Common myeloid progenitor, CD34-positive (primary cell): ENCODE measurements at regions not wholly inside any gene's neighbourhood (a gene's known extent, or its start where the extent isn't known, plus 50 kb on each side); places are given as distances from the start of the nearest gene placed in this dataset.
A peak's percentile ranks its signal among the peaks of the same experiment; 100 is the strongest.
"Not testable (repeated sequence)": the region's sequence is repeated elsewhere in the genome, so short reads cannot be mapped to it uniquely, and the experiment has no call there.

Experiments used
- CTCF ChIA-PET: fragments of 350-600 bp; sonication (Branson Sonifier 250); formaldehyde crosslinking; loops from one replicate; lab custom pipeline; 2021; ENCODE audit warnings: antibody characterized with exemption; lab: Charles Lee
- POLR2A ChIA-PET: fragments of 350-600 bp; sonication (Branson Sonifier 250); formaldehyde crosslinking; loops from one replicate; lab custom pipeline; 2021; ENCODE audit warnings: antibody characterized with exemption; lab: Charles Lee
- DNase-seq, 3 donors: peaks; one replicate each; pipeline versions ENCODE4 v3.0.0 to v3.0.0-alpha.2; 2013
- H3K27ac ChIP-seq, 2 experiments: 1 replicate in 1 of 2; 2 replicates in 1 of 2; pipeline ENCODE4 v1.7.0; 2013; ENCODE audit warnings: inconsistent platforms in 2 of 2, low read length in 2 of 2, mild to moderate bottlenecking in 2 of 2, low read depth in 1 of 2, moderate library complexity in 1 of 2; ENCODE audit not compliant: severe bottlenecking in 2 of 2, insufficient read depth in 1 of 2, poor library complexity in 1 of 2
- H3K27me3 ChIP-seq, 5 experiments: replicated peaks in 2 of 5; 1 replicate in 3 of 5; 2 replicates in 2 of 5; pipeline versions ENCODE4 v1.6.1 to v1.7.0; 2013; ENCODE audit warnings: low read length in 4 of 5, mild to moderate bottlenecking in 2 of 5, moderate library complexity in 2 of 5, inconsistent platforms in 1 of 5; ENCODE audit not compliant: insufficient read depth in 5 of 5, control insufficient read depth in 4 of 5
- H3K36me3 ChIP-seq, 4 experiments: 1 replicate in 2 of 4; 2 replicates in 2 of 4; pipeline versions ENCODE4 v1.6.1 to v1.7.0; 2013; ENCODE audit warnings: low read length in 3 of 4, control low read depth in 1 of 4, mild to moderate bottlenecking in 1 of 4; ENCODE audit not compliant: control insufficient read depth in 4 of 4, insufficient read depth in 4 of 4
- H3K4me1 ChIP-seq, 4 experiments: 1 replicate in 3 of 4; 2 replicates in 1 of 4; pipeline versions ENCODE4 v1.6.1 to v1.7.1; 2013; ENCODE audit warnings: low read length in 3 of 4, mild to moderate bottlenecking in 3 of 4, control low read depth in 1 of 4, inconsistent platforms in 1 of 4, moderate library complexity in 1 of 4; ENCODE audit not compliant: control insufficient read depth in 4 of 4, insufficient read depth in 4 of 4; ENCODE audit errors: control extremely low read depth in 1 of 4
- H3K4me3 ChIP-seq, 7 experiments: 1 replicate in 4 of 7; 2 replicates in 3 of 7; pipeline versions ENCODE4 v1.5.1 to v1.7.0; 2013; ENCODE audit warnings: mild to moderate bottlenecking in 7 of 7, low read length in 6 of 7, moderate library complexity in 6 of 7, inconsistent platforms in 2 of 7, low read depth in 2 of 7, control low read depth in 1 of 7; ENCODE audit not compliant: insufficient read depth in 4 of 7, control insufficient read depth in 1 of 7; ENCODE audit errors: extremely low read depth in 1 of 7
- H3K9me3 ChIP-seq, 5 experiments: 1 replicate in 4 of 5; 2 replicates in 1 of 5; pipeline versions ENCODE4 v1.6.1 to v1.7.1; 2013; ENCODE audit warnings: low read length in 4 of 5, mild to moderate bottlenecking in 2 of 5, inconsistent platforms in 1 of 5, low read depth in 1 of 5, moderate library complexity in 1 of 5; ENCODE audit not compliant: control insufficient read depth in 4 of 5, insufficient read depth in 2 of 5; ENCODE audit errors: control extremely low read depth in 1 of 5
- WGBS: methylation state at CpG from one replicate; pipeline ENCODE4 v1.1.5; 2013; ENCODE audit not compliant: insufficient coverage; 5-methylcytosine and 5-hydroxymethylcytosine counted together

- ChIA-PET CTCF (interaction anchor here (0.5 kb wide), 1 partner anchor 181 kb away, joined by 4 read pairs; no protein-coding TSS in a partner anchor), POLR2A (no interaction called here)
- Histone ChIP-seq H3K27me3 (no peaks in the 10 kb centered on the region), H3K27ac (no peak overlapping the region), H3K4me1 (no peaks in the 10 kb centered on the region), H3K4me3 (no peak overlapping the region), H3K36me3 (no peaks in the 10 kb centered on the region), H3K9me3 (peaks cover 0 to 2% (median 0%) of the 10 kb centered on the region in 5 experiments)
- WGBS = 100% methylated on average over 2 of the region's 3 CpGs
- DNase-seq = no peak
These were observed 106.7 kb upstream of the KDM7A start for GRCh38 chr7:140283472-140283871.

GRCh38 chr7:140281960-140282359 lies 105.2 kb upstream of the KDM7A start:
- Histone ChIP-seq H3K9me3 (peaks cover 0 to 2% (median 0%) of the 10 kb centered on the region in 5 experiments), H3K4me1 (no peaks in the 10 kb centered on the region), H3K4me3 (no peak overlapping the region), H3K27me3 (no peaks in the 10 kb centered on the region), H3K27ac (no peak overlapping the region), H3K36me3 (no peaks in the 10 kb centered on the region)
- ChIA-PET CTCF (interaction anchor here (0.8 kb wide), 1 partner anchor 23 kb away, joined by 3 read pairs; no protein-coding TSS in a partner anchor), POLR2A (no interaction called here)
- WGBS = 100% methylated on average over 5 of the region's 5 CpGs
- DNase-seq = no peak

GRCh38 chr7:140281255-140281654 lies 104.5 kb upstream of the KDM7A start:
- POLR2A ChIA-PET = no interaction called here

DNA sequence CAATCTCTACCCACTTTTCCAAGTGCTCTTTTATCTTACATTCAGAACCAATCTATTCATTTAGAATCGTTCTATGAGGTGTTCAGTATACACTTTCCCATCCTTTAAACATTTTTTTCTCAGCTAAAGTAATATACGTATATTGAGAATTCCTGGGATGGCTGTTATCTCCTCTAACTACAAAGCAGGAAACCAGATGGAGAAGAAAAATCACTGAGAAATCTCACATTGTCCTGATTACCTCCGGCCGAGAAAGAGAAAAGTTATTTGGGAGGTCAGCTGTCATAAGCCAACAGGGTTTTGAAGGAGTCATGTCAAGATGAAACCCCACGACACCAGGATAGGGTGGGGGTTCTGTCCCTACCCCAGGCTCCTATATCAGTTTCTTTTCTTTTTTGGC lies 99.2 kb upstream of the KDM7A start:
- Histone ChIP-seq H3K9me3 (no peaks in the 10 kb centered on the region), H3K4me1 (peaks cover 0 to 6% (median 0%) of the 10 kb centered on the region in 4 experiments), H3K36me3 (no peaks in the 10 kb centered on the region), H3K27ac (peak overlapping the region in 1 of 2 experiments; percentile 9), H3K4me3 (no peak overlapping the region), H3K27me3 (no peaks in the 10 kb centered on the region)
- ChIA-PET POLR2A (no interaction called here), CTCF (no interaction called here)
- 100% methylated on average over 3 of the region's 5 CpGs for WGBS
- DNase-seq = no peak

More at GRCh38 chr7:140281255-140281654, 104.5 kb upstream of the KDM7A start:
- Histone ChIP-seq H3K4me3 (no peak overlapping the region), H3K9me3 (peaks cover 0 to 2% (median 0%) of the 10 kb centered on the region in 5 experiments), H3K27ac (no peak overlapping the region), H3K4me1 (no peaks in the 10 kb centered on the region), H3K36me3 (no peaks in the 10 kb centered on the region), H3K27me3 (no peaks in the 10 kb centered on the region)
- no peak for DNase-seq
- 100% methylated on average over 2 of the region's 3 CpGs for WGBS
- CTCF ChIA-PET = no interaction called here

- H3K4me1 ChIP-seq = peaks cover 0 to 6% (median 0%) of the 10 kb centered on the region in 4 experiments
These were observed 98.5 kb upstream of the KDM7A start for GRCh38 chr7:140275069-140275965.

DNA sequence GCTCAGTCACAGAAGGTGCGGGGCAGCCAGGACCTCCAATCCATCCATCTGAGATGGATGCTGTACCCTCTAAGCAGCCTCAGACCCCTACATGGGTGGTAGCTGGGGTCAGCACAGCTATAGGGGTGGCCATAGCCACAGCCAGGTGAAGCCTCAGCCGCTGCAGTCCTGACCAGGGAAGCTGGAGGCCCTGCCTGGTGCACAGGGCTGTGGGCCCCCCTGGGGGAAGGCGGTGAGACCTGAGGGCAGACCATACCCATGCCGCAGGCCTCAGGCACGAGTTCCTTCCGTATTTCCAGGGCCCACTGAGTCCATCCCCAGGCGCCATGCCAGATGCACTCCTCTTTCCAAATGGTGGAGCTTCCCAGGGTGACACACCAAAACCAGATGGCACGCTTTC lies 96.6 kb upstream of the KDM7A start:
- Histone ChIP-seq H3K27me3 (no peaks in the 10 kb centered on the region), H3K9me3 (no peaks in the 10 kb centered on the region), H3K27ac (no peak overlapping the region), H3K4me1 (peaks cover 0 to 6% (median 2%) of the 10 kb centered on the region in 4 experiments), H3K36me3 (no peaks in the 10 kb centered on the region), H3K4me3 (no peak overlapping the region)
- WGBS = 89% methylated on average over 6 of the region's 8 CpGs
- DNase-seq = no peak
- POLR2A ChIA-PET = no interaction called here
- CTCF ChIA-PET = no interaction called here

More at GRCh38 chr7:140275069-140275965, 98.5 kb upstream of the KDM7A start:
- POLR2A ChIA-PET = no interaction called here
- Histone ChIP-seq H3K27me3 (no peaks in the 10 kb centered on the region), H3K36me3 (no peaks in the 10 kb centered on the region), H3K9me3 (no peaks in the 10 kb centered on the region), H3K27ac (peak overlapping the region in 1 of 2 experiments; percentile 9), H3K4me3 (peak overlapping the region in 1 of 7 experiments; percentile 28)
- CTCF ChIA-PET = no interaction called here
- DNase-seq = peak in 2 of 3 donors; percentile 15 to 38
- 58% methylated on average over 8 of the region's 11 CpGs for WGBS

DNA sequence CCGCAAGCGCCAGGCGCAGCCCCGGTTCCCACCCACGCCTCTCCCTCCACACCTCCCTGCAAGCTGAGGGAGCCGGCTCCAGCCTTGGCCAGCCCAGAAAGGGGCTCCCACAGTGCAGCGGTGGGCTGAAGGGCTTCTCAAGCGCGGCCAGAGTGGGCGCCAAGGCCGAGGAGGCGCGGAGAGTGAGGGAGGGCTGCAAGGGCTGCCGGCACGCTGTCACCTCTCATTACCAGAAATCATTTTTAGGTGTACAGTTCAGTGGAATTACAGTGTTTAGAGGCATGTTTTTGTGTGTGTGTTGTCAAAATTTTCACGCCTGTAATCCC lies 94.8 kb upstream of the KDM7A start:
- POLR2A ChIA-PET, DNase-seq, H3K4me3 ChIP-seq, CTCF ChIA-PET, H3K36me3 ChIP-seq, H3K27me3 ChIP-seq, H3K27ac ChIP-seq, H3K9me3 ChIP-seq: not testable (repeated sequence)
- no CpG with 5 or more reads among the region's 16 CpGs for WGBS
- peaks cover 0 to 11% (median 2%) of the 10 kb centered on the region in 4 experiments for H3K4me1 ChIP-seq
